GM13976 (cell line): ENCODE measurements at regions not wholly inside any gene's neighbourhood (a gene's known extent, or its start where the extent isn't known, plus 50 kb on each side); places are given as distances from the start of the nearest gene placed in this dataset.
"Not testable (repeated sequence)": the region's sequence is repeated elsewhere in the genome, so short reads cannot be mapped to it uniquely, and the experiment has no call there.

Source experiments
- DNase-seq: peaks from one replicate; pipeline ENCODE4 v3.0.0; 2012; ENCODE audit warnings: low spot score
- in situ Hi-C: fragments of 300-500 bp; cut with MboI; formaldehyde crosslinking; loops from one replicate; pipeline ENCODE4 v1.12.0; 2022; ENCODE audit warnings: low sequenced_read_pairs, mixed read lengths, inconsistent platforms; ENCODE audit not compliant: unreplicated experiment
- TF ChIP-seq, protein P1 (sequence below): IDR thresholded peaks from 2 replicates; pipeline ENCODE4 v1.5.1; 2012; ENCODE audit warnings: borderline replicate concordance, mild to moderate bottlenecking; ENCODE audit not compliant: insufficient read depth; ENCODE audit errors: extremely low read depth, missing control alignments, control extremely low read depth

DNA sequence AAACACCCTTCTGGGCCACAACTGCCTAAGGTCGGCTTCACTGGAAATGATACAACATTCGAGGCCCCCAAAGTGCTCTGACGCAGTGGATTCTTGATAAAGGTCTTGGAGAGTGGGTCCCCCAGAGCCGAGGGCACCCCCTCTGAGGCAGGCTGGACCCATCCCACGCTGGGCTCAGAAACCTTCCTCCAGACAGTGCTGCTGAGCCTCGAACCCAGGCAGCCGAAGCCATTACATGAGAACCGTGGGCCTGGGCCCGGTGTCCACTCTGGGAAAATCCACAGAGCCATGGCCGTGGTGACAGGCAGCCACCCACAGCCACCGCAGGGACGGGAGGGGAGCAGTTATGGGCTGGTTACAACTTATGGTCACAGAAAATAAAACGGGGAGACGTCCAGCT lies 81.4 kb upstream of the ID2 start:
- TF ChIP-seq, protein P1, sequence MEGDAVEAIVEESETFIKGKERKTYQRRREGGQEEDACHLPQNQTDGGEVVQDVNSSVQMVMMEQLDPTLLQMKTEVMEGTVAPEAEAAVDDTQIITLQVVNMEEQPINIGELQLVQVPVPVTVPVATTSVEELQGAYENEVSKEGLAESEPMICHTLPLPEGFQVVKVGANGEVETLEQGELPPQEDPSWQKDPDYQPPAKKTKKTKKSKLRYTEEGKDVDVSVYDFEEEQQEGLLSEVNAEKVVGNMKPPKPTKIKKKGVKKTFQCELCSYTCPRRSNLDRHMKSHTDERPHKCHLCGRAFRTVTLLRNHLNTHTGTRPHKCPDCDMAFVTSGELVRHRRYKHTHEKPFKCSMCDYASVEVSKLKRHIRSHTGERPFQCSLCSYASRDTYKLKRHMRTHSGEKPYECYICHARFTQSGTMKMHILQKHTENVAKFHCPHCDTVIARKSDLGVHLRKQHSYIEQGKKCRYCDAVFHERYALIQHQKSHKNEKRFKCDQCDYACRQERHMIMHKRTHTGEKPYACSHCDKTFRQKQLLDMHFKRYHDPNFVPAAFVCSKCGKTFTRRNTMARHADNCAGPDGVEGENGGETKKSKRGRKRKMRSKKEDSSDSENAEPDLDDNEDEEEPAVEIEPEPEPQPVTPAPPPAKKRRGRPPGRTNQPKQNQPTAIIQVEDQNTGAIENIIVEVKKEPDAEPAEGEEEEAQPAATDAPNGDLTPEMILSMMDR = no peak
- in situ Hi-C loops = no loop called here
- DNase-seq = no peak

DNA sequence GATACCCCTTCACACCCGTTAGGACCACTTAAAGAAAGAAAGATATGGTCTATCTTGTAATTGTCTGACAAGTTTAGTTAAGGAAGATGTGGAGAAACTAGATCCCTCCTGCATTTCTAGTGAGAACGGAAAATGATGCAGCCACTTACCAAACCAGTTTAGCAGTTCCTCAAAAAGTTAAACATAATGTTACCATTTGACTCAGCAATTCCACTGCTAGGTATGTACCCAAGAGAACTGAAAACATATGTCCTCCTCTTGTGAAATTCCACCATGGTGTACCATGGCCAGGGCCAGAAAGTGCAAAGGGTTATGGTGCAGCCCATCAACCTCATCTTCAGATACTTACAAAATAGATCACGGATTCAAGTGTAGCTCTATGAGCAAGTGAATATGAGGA lies 79.0 kb upstream of the ID2 start:
- in situ Hi-C loops = no loop called here
- TF ChIP-seq, protein P1 = no peak
- DNase-seq = no peak

DNA sequence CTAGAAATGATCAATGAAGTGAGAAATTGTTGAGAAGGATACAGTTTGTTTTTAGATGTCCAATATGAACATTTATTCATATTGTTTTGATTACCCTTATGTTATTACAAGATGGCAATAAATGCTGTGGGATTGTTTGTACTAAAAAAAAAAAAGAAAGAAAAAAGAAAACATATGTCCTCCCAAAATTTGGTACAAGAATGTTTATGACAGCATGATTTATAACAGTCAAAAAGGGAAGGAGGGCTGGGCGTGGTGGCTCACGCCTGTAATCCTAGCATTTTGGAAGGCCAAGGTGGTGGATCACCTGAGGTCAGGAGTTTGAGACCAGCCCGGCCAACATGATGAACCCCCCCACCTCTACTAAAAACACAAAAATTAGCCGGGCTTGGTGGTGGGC lies 78.5 kb upstream of the ID2 start:
- DNase-seq, in situ Hi-C loops: not testable (repeated sequence)

DNA sequence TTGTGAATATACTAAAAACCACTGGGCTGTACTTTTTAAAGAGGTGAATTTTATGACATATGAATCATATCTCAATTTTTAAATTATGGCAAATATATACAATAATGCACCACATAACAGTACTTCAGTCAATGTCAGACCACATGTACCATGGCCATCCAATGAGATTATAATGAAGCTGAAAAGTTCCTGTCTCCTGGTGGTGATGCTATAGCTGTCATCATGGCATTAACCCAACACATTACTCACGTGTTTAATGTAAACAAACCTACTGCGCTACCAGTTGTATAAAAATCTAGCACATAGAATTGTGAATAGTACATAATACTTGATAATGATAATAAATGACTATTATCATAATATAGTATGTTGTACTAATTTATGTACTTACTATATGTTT lies 77.6 kb upstream of the ID2 start:
- DNase-seq = no peak
- in situ Hi-C loops = no loop called here
- TF ChIP-seq, protein P1 = no peak

DNA sequence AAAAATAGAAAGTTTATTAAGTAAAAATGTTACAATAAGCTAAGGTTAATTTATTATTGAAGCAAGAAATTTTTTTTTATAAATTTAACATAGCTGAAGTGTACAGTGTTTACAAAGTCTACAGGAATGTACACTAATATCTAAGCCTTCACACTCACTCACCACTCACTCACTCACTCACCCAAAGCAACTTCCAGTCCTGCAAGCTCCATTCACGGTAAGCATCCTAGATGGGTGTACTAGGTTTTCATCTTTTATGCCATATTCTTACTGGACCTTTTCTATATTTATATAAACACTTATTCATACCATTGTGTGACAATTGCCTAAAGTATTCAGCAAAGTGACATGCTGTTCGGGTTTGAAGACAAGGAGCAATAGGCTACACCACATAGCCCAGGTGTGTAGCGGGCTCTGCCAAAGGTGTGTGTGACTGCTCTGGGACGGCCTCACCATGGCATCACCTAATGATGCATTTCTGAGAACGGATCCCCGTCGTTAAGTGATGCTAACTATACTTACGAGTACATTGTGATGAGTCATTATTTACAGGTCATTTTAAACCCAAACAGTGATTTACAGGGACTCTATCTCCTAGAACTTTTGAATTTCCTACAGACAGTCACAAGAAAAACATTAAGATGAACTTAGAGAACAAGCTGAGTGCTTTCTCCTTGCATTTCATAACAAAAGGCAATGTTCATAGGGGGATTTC lies 76.3 kb upstream of the ID2 start:
- no peak for DNase-seq
- TF ChIP-seq, protein P1 = no peak
- in situ Hi-C loops = no loop called here

DNA sequence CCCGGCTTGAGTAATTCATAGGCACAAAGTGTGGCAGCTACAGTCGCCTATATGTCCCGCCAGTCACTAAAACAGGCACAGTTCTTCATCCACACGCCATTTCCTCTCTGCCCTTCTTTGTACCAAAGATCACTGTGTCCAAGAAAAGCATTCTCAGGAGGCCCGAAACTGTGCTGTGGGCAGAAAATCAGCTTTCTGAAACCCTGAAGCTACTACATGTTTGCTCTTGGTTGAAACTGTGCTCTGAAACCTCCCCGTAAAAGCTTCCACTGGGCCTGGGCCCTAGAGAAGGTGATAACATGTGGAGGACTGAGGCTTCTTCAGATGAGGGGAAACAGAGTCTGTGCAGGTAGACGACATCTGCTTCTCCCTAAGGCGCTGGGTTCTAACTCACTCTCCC lies 75.6 kb upstream of the ID2 start:
- DNase-seq = no peak
- TF ChIP-seq, protein P1 = no peak
- in situ Hi-C loops = no loop called here

DNA sequence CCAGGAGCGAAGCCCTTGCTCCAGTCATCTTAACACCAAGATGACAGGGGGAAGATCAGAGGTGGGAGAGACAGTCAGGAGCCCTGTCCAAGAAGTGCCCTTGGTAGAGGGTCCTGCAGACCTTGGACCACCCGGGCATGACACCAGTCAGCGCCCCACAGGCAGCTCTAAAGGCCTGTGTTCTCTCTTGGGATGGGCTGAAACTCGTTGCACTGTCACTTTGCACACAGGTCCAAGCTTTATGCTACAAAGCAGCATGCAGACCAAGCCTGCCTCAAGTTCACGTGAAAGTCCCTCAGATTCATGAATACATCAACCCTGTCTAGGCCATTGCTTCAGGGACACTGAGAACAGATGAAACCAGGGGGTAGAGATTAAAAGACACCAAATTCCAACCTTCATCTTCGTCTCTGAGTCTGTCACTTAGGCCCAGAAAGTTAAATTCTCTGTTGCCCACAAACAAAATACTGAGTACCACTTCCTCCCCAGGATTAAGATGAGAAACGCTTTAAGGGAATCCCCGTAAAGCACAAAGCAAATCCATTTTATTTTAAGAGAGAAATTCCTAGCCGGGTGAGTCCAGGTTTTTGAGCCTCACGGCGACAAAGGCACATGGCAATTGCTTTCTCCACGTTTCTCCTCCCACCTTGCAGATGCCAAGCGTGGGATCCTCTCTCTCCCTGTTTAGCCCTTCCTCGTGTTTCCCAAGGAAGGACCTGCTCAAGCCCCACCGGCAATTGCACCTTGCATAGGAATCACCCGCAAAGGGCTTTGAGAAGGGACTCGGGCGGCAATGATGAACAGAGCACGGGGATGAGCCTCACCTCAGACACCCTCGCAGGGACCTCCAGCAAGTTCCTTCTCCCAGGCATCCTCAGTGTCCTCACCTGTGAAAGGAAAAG lies 75.0 kb upstream of the ID2 start:
- in situ Hi-C loops = no loop called here
- no peak for DNase-seq
- TF ChIP-seq, protein P1 = no peak
